GM21528 (cell line): ENCODE measurements at regions not wholly inside any gene's neighbourhood (a gene's known extent, or its start where the extent isn't known, plus 50 kb on each side); places are given as distances from the start of the nearest gene placed in this dataset.
"Not testable (repeated sequence)": the region's sequence is repeated elsewhere in the genome, so short reads cannot be mapped to it uniquely, and the experiment has no call there.

ENCODE experiments used
- ATAC-seq: cut with Tn5 transposase; IDR thresholded peaks from one replicate; pipeline ENCODE4 v1.9.1; 2021; ENCODE audit warnings: mild to moderate bottlenecking, moderate library complexity; ENCODE audit not compliant: unreplicated experiment, low FRiP score

DNA sequence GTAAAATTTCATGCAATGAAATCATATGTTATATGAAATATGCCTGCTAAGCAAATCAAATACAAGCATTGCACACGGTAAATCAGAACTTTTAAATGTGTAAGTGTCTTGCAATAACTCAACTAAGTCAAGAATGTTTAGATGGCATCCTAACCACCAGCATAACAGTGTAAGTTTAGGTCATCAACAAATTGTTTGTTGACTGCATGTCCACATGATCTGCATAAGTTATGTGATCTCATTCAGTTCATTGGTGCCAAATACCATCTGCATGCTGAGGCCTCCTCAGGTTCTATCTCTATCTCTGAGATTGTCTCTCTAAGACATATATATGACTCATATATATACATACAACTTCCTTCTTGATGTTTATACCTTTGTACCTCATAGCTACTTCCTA lies 159.6 kb upstream of the STK32A start:
- no peak for ATAC-seq

DNA sequence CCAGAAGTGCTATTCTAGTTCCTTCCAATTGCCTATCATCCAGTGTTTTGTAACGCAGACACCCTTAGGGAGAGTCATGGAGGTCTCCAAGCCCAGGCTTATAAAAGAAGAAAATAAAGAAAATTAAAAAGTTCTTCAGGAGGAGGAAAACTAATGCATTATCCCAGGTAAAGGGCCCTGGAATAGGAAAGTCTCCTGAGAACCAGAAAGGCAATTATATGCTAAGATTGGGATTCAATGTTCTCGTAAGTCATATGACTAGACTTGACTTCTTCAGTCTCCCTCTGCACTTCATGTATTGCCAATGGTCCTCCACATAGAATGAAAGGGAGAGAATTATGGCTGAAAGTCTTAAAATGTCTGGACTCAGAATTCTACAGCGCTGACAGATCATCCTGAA lies 154.4 kb upstream of the STK32A start:
- ATAC-seq: no peak

GRCh38 chr5:147081311-147081764 lies 153.5 kb upstream of the STK32A start:
- ATAC-seq: no peak

DNA sequence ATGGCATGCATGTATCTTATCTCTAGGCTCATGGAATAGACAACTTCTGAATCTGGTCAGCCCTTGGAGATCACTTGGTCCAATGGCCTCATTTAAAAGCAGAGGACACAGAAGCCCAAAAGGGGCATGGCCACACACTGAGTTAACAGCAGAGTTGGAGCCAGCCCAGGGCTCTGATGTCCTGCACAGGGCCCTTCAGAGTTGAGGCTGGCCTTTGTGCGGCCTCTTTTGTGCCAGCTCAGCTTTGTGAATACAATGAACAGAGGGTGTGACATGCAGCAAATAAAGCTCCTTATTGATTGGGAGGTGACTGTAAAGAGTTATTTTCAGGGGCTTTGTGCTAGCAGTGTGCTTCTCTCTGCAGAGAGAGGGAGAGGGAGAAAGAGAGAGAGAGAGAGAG lies 150.1 kb upstream of the STK32A start:
- ATAC-seq: no peak

DNA sequence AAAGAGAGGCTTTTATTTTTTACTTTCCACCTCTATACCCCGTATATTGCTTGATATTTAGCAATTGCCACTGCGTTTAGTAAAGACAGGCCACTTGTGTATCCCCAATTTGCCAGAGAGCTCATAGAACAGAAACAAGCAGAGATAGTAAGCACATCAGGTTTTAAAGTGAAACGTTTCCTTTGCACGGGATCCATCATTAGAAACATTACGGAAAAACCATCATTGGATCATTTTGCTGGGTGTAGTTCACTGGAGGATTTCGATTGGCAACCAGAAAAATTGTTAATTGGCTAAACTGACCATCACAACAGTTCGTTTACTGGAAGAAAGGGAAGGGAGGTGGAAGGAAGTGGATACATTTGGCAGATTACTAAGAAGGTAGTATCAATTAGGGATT lies 149.4 kb upstream of the STK32A start:
- ATAC-seq: no peak

- no peak for ATAC-seq
Measured at GRCh38 chr5:147092044-147092443, 142.8 kb upstream of the STK32A start.

DNA sequence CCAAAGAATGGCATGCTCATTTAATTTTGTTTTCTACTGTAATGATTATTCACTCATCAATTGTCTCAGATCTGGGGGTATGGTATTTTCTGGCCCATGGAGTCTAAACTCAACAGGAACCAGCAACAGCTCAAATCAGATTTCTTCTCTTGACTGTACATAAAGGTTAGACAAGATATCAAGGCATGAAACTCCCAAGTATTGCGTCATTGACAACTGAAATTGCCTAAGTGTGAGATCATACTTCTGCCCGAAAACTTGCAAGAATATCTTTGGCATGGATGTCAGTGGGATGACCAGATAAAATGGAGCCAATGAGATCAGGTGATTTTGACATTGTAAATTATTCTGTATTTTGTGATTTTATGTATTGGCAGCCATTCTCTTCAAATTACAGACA lies 141.7 kb upstream of the STK32A start:
- no peak for ATAC-seq

- ATAC-seq: no peak
Measured at GRCh38 chr5:147095740-147096139, 139.1 kb upstream of the STK32A start.

GRCh38 chr5:147098233-147098790 lies 136.5 kb upstream of the STK32A start:
- no peak for ATAC-seq

DNA sequence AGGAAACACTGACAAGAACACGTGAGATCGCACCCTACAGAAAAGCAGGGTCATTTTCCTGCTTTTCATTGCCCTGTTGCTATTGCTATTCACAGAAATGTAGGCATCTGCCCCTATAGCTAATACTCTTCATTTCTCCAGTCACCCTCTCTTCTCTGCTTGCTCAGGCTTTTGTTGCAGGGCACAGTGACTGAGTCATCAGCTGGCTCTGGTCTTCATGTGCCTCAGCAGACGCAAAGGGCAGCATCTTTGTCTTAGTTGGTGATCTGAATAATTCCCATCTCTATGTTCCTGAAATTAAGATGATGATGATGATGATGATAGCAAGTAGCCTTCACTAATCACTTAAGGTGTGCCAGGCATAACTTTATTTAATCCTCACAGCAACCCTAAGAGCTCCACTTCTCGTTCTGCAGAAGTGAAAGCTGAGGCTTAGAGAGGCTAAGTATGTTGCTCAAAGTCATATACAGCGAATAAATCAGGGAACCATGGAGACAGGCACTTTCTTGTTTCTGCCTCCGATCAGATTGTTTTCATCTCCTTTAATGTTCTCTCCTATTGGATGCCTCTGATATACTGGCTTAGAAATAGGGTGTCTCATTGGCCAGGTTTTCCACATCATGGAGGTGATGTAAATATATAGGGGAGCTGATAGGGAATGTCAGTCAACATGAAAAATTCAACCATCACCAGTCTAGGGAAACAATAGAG lies 133.0 kb upstream of the STK32A start:
- ATAC-seq: no peak

DNA sequence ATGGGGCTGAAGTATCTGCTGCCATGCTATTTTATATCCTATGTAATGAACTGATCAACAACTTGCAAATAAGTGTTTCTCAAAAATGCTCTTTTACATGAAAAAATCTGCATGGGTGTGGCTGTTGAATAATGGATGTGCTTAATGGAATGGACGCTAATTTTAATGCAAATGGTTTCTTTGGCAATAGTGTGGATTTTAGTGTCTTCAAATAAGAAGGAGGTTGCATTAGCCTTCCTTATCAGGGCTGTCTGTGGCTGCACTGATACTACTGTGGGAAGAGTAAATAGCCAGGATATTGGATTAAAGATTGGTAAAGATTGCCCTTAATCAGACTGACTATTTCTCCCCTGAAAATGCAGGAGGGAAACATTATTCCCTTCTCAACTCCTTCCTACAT lies 121.9 kb upstream of the STK32A start:
- ATAC-seq: no peak

DNA sequence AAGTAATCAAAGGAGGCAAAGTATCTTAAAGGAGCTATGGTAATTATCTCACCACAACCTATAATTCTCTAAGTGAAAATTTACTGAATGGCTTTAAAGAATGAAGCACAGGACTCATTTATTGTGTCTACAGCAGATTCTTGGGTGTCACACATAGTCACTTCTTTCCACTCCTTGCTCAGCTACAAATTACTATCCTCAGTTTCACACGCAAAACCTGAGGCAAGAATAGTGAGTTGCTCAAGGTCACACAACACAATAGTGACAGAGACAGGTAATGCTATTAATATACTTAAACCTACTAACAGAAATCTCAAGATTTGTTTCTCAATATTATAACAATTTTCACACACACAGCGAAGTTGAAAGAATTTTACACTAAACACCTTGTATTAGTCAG lies 120.9 kb upstream of the STK32A start:
- ATAC-seq: no peak

GRCh38 chr5:147139759-147140158 lies 95.1 kb upstream of the STK32A start:
- not testable (repeated sequence) for ATAC-seq

GRCh38 chr5:147140558-147140957 lies 94.3 kb upstream of the STK32A start:
- no peak for ATAC-seq

DNA sequence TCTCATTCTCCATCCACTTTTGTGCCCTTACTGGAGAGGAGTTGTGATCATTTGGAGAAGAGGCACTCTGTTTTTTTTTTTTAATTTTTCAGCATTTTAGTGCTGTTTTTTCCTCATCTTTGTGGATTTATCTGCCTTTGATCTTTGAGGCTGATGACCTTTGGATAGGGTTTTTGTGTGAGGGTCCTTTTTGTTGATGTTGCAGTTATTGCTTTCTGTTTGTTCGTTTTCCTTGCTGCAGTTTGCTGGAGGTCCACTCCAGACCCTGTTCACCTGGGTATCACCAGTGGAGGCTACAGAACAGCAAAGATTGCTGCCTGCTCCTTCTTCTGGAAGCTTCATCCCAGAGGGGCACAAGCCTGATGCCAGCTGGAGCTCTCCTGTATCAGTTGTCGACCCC lies 93.2 kb upstream of the STK32A start:
- ATAC-seq: not testable (repeated sequence)

GRCh38 chr5:147143215-147143614 lies 91.6 kb upstream of the STK32A start:
- no peak for ATAC-seq

GRCh38 chr5:147145328-147145727 lies 89.5 kb upstream of the STK32A start:
- ATAC-seq: no peak

- no peak for ATAC-seq
Measured at GRCh38 chr5:147148715-147149114, 86.1 kb upstream of the STK32A start.

DNA sequence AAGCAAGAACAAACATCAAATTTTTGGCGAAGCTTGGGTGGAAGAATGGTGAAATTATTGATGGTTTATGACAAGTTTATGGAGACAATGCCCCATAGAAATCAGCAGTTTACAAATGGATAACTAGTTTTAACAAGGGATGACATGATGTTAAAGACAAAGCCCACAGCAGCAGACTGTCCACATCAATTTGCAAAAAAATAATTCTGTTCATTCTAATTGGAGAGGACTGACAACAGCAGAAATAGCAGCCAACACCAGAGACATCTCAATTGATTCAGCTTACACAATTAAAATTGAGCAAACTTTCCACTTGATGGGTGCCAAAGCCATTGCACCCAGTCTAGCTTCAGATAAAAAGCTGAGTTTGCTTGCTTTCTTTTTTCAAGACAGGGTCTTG lies 82.7 kb upstream of the STK32A start:
- no peak for ATAC-seq

- no peak for ATAC-seq
Measured at GRCh38 chr5:147154809-147155208, 80.0 kb upstream of the STK32A start.

DNA sequence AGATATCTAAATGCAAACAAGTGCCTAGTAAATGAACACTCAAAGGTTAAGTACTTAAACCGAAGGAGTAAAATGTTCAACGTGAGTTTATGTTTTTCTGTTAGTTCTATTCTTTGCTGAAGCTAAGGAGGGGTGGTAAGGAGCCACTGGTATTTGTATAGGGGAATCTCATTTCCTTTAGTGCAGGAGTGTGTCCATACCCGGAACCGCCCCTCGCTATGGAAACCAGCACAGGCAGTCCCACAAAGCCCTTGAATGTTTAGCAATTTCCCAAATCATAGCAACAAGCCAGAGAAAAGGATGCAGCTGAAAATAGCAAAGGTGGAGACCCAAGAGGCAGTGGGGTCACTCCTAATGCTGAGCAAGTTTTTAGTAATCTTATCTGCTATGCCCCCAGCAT lies 78.8 kb upstream of the STK32A start:
- no peak for ATAC-seq

DNA sequence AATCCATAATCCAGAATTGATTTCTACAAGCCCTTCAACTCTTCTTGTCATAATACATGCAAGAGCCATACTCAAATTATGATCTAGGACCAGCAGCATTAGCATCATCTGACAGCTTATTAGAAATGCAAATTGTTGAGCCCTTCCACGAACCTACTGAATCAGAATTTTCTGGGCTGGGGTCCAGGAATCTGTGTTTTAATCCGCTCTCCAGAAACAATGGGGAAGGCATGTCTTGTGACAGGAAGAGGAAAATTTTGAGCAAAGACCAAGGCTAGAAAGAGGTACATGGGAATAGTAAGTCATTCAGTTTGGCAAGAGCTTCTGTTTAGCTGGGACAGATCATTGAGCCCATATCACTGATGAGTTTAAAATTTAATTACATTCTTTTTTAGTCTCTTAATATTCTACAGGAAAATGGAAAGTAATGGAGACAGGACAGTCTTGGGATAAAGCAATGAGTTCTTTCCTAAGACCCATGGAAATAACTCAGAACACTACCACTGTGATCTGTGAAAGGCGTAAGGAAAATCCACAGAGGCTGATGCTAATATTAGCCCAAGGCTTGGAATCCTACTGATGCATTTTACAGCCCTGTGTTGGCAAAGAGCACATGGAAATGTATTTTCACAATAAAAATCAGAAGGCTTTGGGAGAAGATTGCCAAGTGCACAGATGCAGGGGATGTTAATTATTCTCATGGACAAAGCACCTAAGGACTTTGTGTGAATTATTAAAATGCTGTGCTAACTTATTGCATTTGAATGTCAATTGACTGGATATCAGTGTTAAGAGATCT lies 73.7 kb upstream of the STK32A start:
- no peak for ATAC-seq
